ENCODE measurements at regions not wholly inside any gene's neighbourhood (a gene's known extent, or its start where the extent isn't known, plus 50 kb on each side); places are given as distances from the start of the nearest gene placed in this dataset.

GRCh38 chr4:44988011-44988410 is 261.7 kb upstream of the GNPDA2 start:
- H3K27ac ChIP-seq (ENCODE audit: insufficient read depth, low read length) = no peak overlapping the region
- H3K9me3 ChIP-seq (ENCODE audit: control insufficient read depth, insufficient read depth, low read depth, low read length) = no peaks in the 10 kb centered on the region
- H3K4me1 ChIP-seq (ENCODE audit: control insufficient read depth, extremely low read depth, insufficient read depth, low read length) = no peaks in the 10 kb centered on the region
- no peak overlapping the region for H3K4me3 ChIP-seq (replicated peaks in 1 of 4; ENCODE audit: control extremely low read depth in 1 of 4, insufficient read depth in 1 of 4, low read depth in 3 of 4, low read length in 4 of 4)
- no peaks in the 10 kb centered on the region for H3K27me3 ChIP-seq (ENCODE audit: control insufficient read depth, insufficient read depth, low read length)
- H2AFZ ChIP-seq (ENCODE audit: low read length) = no peak overlapping the region
- TF ChIP-seq CTCF (conservative IDR thresholded peaks at IDR 0.05 in 1 of 2, IDR thresholded peaks at IDR 0.05 in 1 of 2; ENCODE audit: low read depth in 1 of 2, low read length in 2 of 2) = no peak
- TF ChIP-seq EZH2 (IDR thresholded peaks at IDR 0.05; ENCODE audit: low read length, missing control alignments) = no peak
- no peak overlapping the region for H3K4me2 ChIP-seq (ENCODE audit: extremely low read depth, insufficient read depth, low read length)
- H3K79me2 ChIP-seq (ENCODE audit: control insufficient read depth, insufficient read depth, low read length) = no peaks in the 10 kb centered on the region
- no peaks in the 10 kb centered on the region for H3K36me3 ChIP-seq (ENCODE audit: control insufficient read depth, insufficient read depth, low read length)
- H3K9ac ChIP-seq (ENCODE audit: insufficient read depth, low read length) = no peak overlapping the region
- DNase-seq (ENCODE audit: low read depth in 2 of 2) = no peak
- H4K20me1 ChIP-seq (ENCODE audit: control insufficient read depth, extremely low read depth, insufficient read depth, low read length) = no peaks in the 10 kb centered on the region

DNA sequence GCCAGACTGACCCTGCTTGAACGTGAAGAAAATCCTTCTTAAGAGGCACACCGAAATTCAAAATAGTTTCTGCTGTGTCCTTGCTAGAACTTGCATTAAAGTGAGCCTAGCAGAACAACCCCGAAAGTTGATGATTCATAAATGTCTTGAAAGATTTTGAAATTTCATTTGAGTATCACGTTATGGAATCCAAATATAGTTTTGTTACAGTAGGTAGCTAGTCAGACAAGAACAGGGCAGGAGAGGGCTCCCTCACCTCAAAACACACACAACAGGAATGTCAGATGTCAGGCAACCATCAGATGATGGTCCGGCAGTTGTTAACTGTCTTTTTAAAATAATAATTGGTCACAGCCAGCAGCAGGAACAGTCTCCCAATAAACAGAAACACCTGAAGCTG is 259.6 kb upstream of the GNPDA2 start:
- no peak overlapping the region for H3K4me3 ChIP-seq (replicated peaks in 1 of 4; ENCODE audit: control extremely low read depth in 1 of 4, insufficient read depth in 1 of 4, low read depth in 3 of 4, low read length in 4 of 4)
- H3K36me3 ChIP-seq (ENCODE audit: control insufficient read depth, insufficient read depth, low read length) = no peaks in the 10 kb centered on the region
- H3K4me2 ChIP-seq (ENCODE audit: extremely low read depth, insufficient read depth, low read length) = no peak overlapping the region
- no peaks in the 10 kb centered on the region for H3K4me1 ChIP-seq (ENCODE audit: control insufficient read depth, extremely low read depth, insufficient read depth, low read length)
- H3K27me3 ChIP-seq (ENCODE audit: control insufficient read depth, insufficient read depth, low read length) = no peaks in the 10 kb centered on the region
- no peaks in the 10 kb centered on the region for H3K79me2 ChIP-seq (ENCODE audit: control insufficient read depth, insufficient read depth, low read length)
- H3K9ac ChIP-seq (ENCODE audit: insufficient read depth, low read length) = no peak overlapping the region
- no peak overlapping the region for H2AFZ ChIP-seq (ENCODE audit: low read length)
- no peak overlapping the region for H3K27ac ChIP-seq (ENCODE audit: insufficient read depth, low read length)
- TF ChIP-seq EZH2 (IDR thresholded peaks at IDR 0.05; ENCODE audit: low read length, missing control alignments) (no peak), CTCF (conservative IDR thresholded peaks at IDR 0.05 in 1 of 2, IDR thresholded peaks at IDR 0.05 in 1 of 2; ENCODE audit: low read depth in 1 of 2, low read length in 2 of 2) (no peak)
- no peaks in the 10 kb centered on the region for H3K9me3 ChIP-seq (ENCODE audit: control insufficient read depth, insufficient read depth, low read depth, low read length)
- DNase-seq (ENCODE audit: low read depth in 2 of 2) = no peak
- H4K20me1 ChIP-seq (ENCODE audit: control insufficient read depth, extremely low read depth, insufficient read depth, low read length) = no peaks in the 10 kb centered on the region

DNA sequence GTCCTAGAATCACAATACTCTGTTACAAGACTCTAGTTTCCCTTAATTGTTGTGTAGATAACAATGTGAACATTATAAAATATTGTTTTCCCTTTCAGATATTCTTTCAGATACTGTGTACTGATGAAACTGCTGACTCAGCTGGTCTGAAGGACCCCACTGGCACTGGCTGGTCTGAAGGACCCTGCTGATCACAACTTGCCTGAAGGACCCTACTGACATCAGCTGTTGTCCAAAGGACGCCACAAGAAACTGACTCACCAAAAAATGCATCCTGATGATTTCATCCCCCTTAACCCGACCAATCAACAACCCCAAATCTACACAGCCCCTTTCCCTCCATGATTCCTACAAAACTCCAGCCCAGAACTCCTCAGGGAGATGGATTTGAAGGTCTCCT is 258.8 kb upstream of the GNPDA2 start:
- no peaks in the 10 kb centered on the region for H3K9me3 ChIP-seq (ENCODE audit: control insufficient read depth, insufficient read depth, low read depth, low read length)

More for the DNA sequence above, 258.8 kb upstream of the GNPDA2 start:
- Histone ChIP-seq H3K27ac (ENCODE audit: insufficient read depth, low read length) (no peak overlapping the region), H3K4me3 (replicated peaks in 1 of 4; ENCODE audit: control extremely low read depth in 1 of 4, insufficient read depth in 1 of 4, low read depth in 3 of 4, low read length in 4 of 4) (no peak overlapping the region), H3K36me3 (ENCODE audit: control insufficient read depth, insufficient read depth, low read length) (no peaks in the 10 kb centered on the region), H3K4me2 (ENCODE audit: extremely low read depth, insufficient read depth, low read length) (no peak overlapping the region), H3K4me1 (ENCODE audit: control insufficient read depth, extremely low read depth, insufficient read depth, low read length) (no peaks in the 10 kb centered on the region), H3K79me2 (ENCODE audit: control insufficient read depth, insufficient read depth, low read length) (no peaks in the 10 kb centered on the region), H3K27me3 (ENCODE audit: control insufficient read depth, insufficient read depth, low read length) (no peaks in the 10 kb centered on the region), H2AFZ (ENCODE audit: low read length) (no peak overlapping the region), H3K9ac (ENCODE audit: insufficient read depth, low read length) (no peak overlapping the region), H4K20me1 (ENCODE audit: control insufficient read depth, extremely low read depth, insufficient read depth, low read length) (no peaks in the 10 kb centered on the region)
- DNase-seq (ENCODE audit: low read depth in 2 of 2) = no peak
- no peak for TF ChIP-seq CTCF (conservative IDR thresholded peaks at IDR 0.05 in 1 of 2, IDR thresholded peaks at IDR 0.05 in 1 of 2; ENCODE audit: low read depth in 1 of 2, low read length in 2 of 2)
- no peak for TF ChIP-seq EZH2 (IDR thresholded peaks at IDR 0.05; ENCODE audit: low read length, missing control alignments)

All from fibroblast of lung (primary cell).